Endodermal cell (in vitro differentiated cells): ENCODE measurements at regions not wholly inside any gene's neighbourhood (a gene's known extent, or its start where the extent isn't known, plus 50 kb on each side); places are given as distances from the start of the nearest gene placed in this dataset.

Source experiments
- DNase-seq: peaks from one replicate; pipeline ENCODE4 v3.0.0-alpha.2; 2017
- H3K27ac ChIP-seq: 2 replicates; pipeline ENCODE4 v1.5.1; 2013; ENCODE audit warnings: mild to moderate bottlenecking, low read depth, low read length, moderate library complexity
- H3K27me3 ChIP-seq: 2 replicates; pipeline ENCODE4 v1.6.1; 2013; ENCODE audit warnings: mild to moderate bottlenecking, low read length, moderate library complexity; ENCODE audit not compliant: insufficient read depth, control insufficient read depth, poor library complexity, severe bottlenecking
- H3K36me3 ChIP-seq: 2 replicates; pipeline ENCODE4 v1.7.0; 2013; ENCODE audit warnings: mild to moderate bottlenecking, low read length, moderate library complexity; ENCODE audit not compliant: control insufficient read depth, insufficient read depth
- H3K4me1 ChIP-seq: one replicate; pipeline ENCODE4 v1.7.0; 2013; ENCODE audit warnings: low read length; ENCODE audit not compliant: control insufficient read depth, insufficient read depth
- H3K4me3 ChIP-seq: 2 replicates; pipeline ENCODE4 v1.5.1; 2013; ENCODE audit warnings: mild to moderate bottlenecking, low read length, moderate library complexity
- H3K9ac ChIP-seq: 2 replicates; pipeline ENCODE4 v1.6.1; 2013; ENCODE audit warnings: mild to moderate bottlenecking, low read length, moderate library complexity; ENCODE audit not compliant: poor library complexity, severe bottlenecking; ENCODE audit errors: extremely low read depth
- H3K9me3 ChIP-seq: 2 replicates; pipeline ENCODE4 v1.6.1; 2013; ENCODE audit warnings: mild to moderate bottlenecking, low read length, moderate library complexity; ENCODE audit not compliant: control insufficient read depth
- H3K27ac Mint-ChIP-seq: 2 replicates; pipeline ENCODE4 v1.8.0; 2020; ENCODE audit warnings: mixed read lengths
- H3K27me3 Mint-ChIP-seq: 2 replicates; pipeline ENCODE4 v1.8.0; 2021; ENCODE audit warnings: mild to moderate bottlenecking, mixed read lengths; ENCODE audit not compliant: insufficient read depth
- H3K36me3 Mint-ChIP-seq: 2 replicates; pipeline ENCODE4 v1.8.0; 2020; ENCODE audit warnings: low read depth, mixed read lengths
- H3K4me1 Mint-ChIP-seq: 2 replicates; pipeline ENCODE4 v1.8.0; 2020; ENCODE audit warnings: mixed read lengths
- H3K4me3 Mint-ChIP-seq: 2 replicates; pipeline ENCODE4 v1.8.0; 2020; ENCODE audit warnings: mild to moderate bottlenecking, moderate library complexity, mixed read lengths
- H3K9me3 Mint-ChIP-seq: 2 replicates; pipeline ENCODE4 v1.8.0; 2020; ENCODE audit warnings: mild to moderate bottlenecking, mixed read lengths
- WGBS, 2 experiments: methylation state at CpG; one replicate each; pipeline versions ENCODE4 v1.1.5 to v1.1.7; 2013; ENCODE audit warnings: missing lambda C conversion rate in 2 of 2, mixed read lengths in 1 of 2; ENCODE audit not compliant: insufficient coverage in 1 of 2, insufficient read length in 1 of 2; 5-methylcytosine and 5-hydroxymethylcytosine counted together
- TF ChIP-seq, protein P1 (sequence below): fragments of 200-600 bp; sonication (generic); conservative IDR thresholded peaks from 2 replicates; pipeline ENCODE4 v1.5.0; 2021; ENCODE audit warnings: antibody characterized with exemption, mild to moderate bottlenecking

DNA sequence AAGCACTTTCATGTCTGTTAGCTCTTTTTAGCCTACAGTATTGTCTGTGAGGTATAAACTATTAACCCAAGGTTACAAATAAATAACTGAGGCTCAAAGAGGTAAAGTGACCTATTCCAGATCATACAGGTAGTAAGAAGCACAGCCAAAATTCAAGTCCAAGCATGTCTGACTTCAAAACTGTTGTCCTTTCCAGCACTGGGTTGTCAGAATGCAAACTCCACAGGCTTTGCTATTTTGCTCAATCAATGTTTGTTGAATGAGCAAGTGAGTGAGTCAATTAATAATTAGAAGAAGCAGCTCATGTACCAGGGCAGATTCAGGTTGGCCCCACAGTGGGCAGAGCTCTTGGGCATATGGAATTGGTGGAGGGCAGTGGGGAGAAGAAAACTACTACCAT lies 134.1 kb upstream of the ARHGEF9 start:
- no peaks in the 10 kb centered on the region for H3K27me3 Mint-ChIP-seq
- Histone ChIP-seq H3K36me3 (no peaks in the 10 kb centered on the region), H3K4me3 (no peak overlapping the region), H3K9ac (no peak overlapping the region), H3K9me3 (peaks cover 11% of the 10 kb centered on the region), H3K4me1 (no peaks in the 10 kb centered on the region), H3K27ac (no peak overlapping the region), H3K27me3 (no peaks in the 10 kb centered on the region)
- no peaks in the 10 kb centered on the region for H3K36me3 Mint-ChIP-seq
- peaks cover 88% of the 10 kb centered on the region for H3K9me3 Mint-ChIP-seq
- no peak overlapping the region for H3K4me3 Mint-ChIP-seq
- DNase-seq: no peak
- H3K4me1 Mint-ChIP-seq: no peaks in the 10 kb centered on the region
- TF ChIP-seq, protein P1, sequence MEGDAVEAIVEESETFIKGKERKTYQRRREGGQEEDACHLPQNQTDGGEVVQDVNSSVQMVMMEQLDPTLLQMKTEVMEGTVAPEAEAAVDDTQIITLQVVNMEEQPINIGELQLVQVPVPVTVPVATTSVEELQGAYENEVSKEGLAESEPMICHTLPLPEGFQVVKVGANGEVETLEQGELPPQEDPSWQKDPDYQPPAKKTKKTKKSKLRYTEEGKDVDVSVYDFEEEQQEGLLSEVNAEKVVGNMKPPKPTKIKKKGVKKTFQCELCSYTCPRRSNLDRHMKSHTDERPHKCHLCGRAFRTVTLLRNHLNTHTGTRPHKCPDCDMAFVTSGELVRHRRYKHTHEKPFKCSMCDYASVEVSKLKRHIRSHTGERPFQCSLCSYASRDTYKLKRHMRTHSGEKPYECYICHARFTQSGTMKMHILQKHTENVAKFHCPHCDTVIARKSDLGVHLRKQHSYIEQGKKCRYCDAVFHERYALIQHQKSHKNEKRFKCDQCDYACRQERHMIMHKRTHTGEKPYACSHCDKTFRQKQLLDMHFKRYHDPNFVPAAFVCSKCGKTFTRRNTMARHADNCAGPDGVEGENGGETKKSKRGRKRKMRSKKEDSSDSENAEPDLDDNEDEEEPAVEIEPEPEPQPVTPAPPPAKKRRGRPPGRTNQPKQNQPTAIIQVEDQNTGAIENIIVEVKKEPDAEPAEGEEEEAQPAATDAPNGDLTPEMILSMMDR: no peak
- H3K27ac Mint-ChIP-seq: no peak overlapping the region

DNA sequence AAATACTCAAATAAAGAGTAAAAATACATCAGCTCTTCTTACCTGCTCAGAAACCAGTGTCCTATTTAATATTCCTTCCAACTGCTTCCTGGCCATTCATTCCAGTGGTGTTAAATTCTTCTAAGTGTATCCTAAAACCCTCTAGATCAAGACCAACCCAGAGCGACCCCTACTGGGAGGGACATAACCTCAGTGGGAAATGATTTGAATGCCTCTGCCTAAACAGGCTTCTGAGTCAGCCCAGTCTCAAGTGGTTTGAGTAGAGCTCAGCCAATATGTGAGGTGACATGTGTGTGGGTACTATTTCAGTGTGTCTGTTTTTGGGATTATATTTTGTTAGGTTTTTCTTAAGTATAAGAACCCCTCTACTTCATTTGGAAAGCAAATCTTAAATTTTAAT lies 133.6 kb upstream of the ARHGEF9 start:
- no peak overlapping the region for H3K4me3 ChIP-seq
- no peaks in the 10 kb centered on the region for H3K27me3 Mint-ChIP-seq
- H3K27ac ChIP-seq: no peak overlapping the region
- no peaks in the 10 kb centered on the region for H3K4me1 ChIP-seq
- H3K27me3 ChIP-seq: no peaks in the 10 kb centered on the region
- no peaks in the 10 kb centered on the region for H3K36me3 ChIP-seq
- H3K9me3 ChIP-seq: peaks cover 15% of the 10 kb centered on the region
- DNase-seq: peak; percentile 55
- TF ChIP-seq, protein P1: peak; percentile 51
- H3K4me1 Mint-ChIP-seq: no peaks in the 10 kb centered on the region
- H3K9me3 Mint-ChIP-seq: peaks cover 89% of the 10 kb centered on the region
- no peak overlapping the region for H3K4me3 Mint-ChIP-seq
- no peaks in the 10 kb centered on the region for H3K36me3 Mint-ChIP-seq
- no peak overlapping the region for H3K9ac ChIP-seq
- no peak overlapping the region for H3K27ac Mint-ChIP-seq
- WGBS, 2 experiments: no CpG with 5 or more reads among the region's 1 CpG

DNA sequence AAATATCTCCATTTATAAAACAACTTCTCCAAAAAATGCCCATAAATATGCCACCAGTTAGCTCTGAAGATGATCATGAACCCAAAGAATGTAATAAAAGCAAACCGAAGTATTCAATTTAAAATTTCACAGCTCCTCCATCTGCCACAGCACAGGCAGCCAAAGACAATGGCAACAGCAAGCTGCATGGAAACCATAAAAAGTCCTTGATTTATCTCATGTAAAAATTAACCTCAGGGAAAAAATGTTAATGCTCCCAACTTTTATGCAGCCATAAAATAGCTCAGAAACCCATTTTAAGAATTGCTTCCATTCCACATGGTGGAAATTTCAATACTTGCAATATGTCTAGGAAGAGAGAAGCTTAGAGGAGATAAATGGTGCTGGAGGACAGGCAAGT lies 132.3 kb upstream of the ARHGEF9 start:
- no peak overlapping the region for H3K9ac ChIP-seq
- TF ChIP-seq, protein P1: no peak
- Mint-ChIP-seq H3K9me3 (peaks cover 94% of the 10 kb centered on the region), H3K27ac (no peak overlapping the region), H3K4me1 (no peaks in the 10 kb centered on the region), H3K36me3 (no peaks in the 10 kb centered on the region), H3K4me3 (no peak overlapping the region), H3K27me3 (no peaks in the 10 kb centered on the region)
- H3K9me3 ChIP-seq: peaks cover 11% of the 10 kb centered on the region
- WGBS, 2 experiments: 95% methylated on average over 1 of the region's 1 CpG; no CpG with 5 or more reads in 1 of the 2 experiments
- no peak overlapping the region for H3K4me3 ChIP-seq
- no peaks in the 10 kb centered on the region for H3K27me3 ChIP-seq
- DNase-seq: no peak
- H3K27ac ChIP-seq: no peak overlapping the region
- no peaks in the 10 kb centered on the region for H3K4me1 ChIP-seq
- no peaks in the 10 kb centered on the region for H3K36me3 ChIP-seq
